ENCODE measurements at regions not wholly inside any gene's neighbourhood (a gene's known extent, or its start where the extent isn't known, plus 50 kb on each side); places are given as distances from the start of the nearest gene placed in this dataset.

DNA sequence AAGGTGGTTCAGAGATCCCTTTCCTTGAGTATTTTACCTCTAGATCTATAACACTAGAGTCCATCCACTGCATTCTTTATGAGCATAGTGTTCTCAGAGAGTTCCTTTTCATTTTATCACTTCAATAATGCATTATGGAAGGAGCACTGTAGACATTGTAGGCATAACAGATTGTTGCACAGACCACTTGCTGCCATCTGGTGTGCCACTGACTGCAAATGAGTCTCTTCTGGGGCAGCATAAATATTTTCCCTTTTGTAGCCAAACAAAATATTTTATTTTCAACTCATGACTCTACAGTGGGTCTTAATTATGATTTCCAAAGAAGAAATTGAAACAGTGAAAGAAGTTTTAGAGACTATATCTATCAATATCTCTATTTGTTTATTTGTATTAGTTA lies 290.4 kb downstream of the OLFM3 start:
- Histone ChIP-seq H3K9ac (ENCODE audit: insufficient read depth, low read depth, low read length) (no peak overlapping the region), H3K27me3 (ENCODE audit: control insufficient read depth in 1 of 2, insufficient read depth in 2 of 2, low read length in 2 of 2) (no peaks in the 10 kb centered on the region), H3K27ac (ENCODE audit: extremely low read length, insufficient read depth, low read length) (no peak overlapping the region), H4K20me1 (ENCODE audit: insufficient read depth, low read length) (no peaks in the 10 kb centered on the region), H3K79me2 (ENCODE audit: insufficient read depth, low read length) (no peaks in the 10 kb centered on the region), H3K36me3 (replicated peaks in 1 of 2; ENCODE audit: control insufficient read depth in 1 of 2, insufficient read depth in 2 of 2, low read length in 2 of 2) (no peaks in the 10 kb centered on the region), H3K9me3 (ENCODE audit: low read length) (no peaks in the 10 kb centered on the region), H3K4me1 (ENCODE audit: insufficient read depth, low read length) (no peaks in the 10 kb centered on the region), H3K4me2 (ENCODE audit: low read depth, low read length) (no peak overlapping the region), H3K4me3 (replicated peaks in 1 of 3; ENCODE audit: insufficient read depth in 1 of 3, low read depth in 2 of 3, low read length in 3 of 3) (no peak overlapping the region), H2AFZ (ENCODE audit: low read length) (no peak overlapping the region)
- TF ChIP-seq JDP2 (CRISPR knock-in tag; IDR thresholded peaks at IDR 0.05; ENCODE audit: borderline replicate concordance), result no peak
- TF ChIP-seq, protein P1, sequence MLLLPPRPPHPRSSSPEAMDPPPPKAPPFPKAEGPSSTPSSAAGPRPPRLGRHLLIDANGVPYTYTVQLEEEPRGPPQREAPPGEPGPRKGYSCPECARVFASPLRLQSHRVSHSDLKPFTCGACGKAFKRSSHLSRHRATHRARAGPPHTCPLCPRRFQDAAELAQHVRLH (CRISPR knock-in tag; IDR thresholded peaks at IDR 0.05; ENCODE audit: borderline replicate concordance, low read depth), result no peak
- DNase-seq (ENCODE audit: low spot score), result no peak
- POLR2A ChIA-PET, result no interaction called here
- FAIRE-seq, result no peak
- no peak for ATAC-seq
- in situ Hi-C loops (cut with HindIII; ENCODE audit: extremely low pct_ligation_motif_present, low pct_unique_long_range_greater_than_20kb) (no loop called here), intact Hi-C loops (cut with micrococcal nuclease; ENCODE audit: unreplicated experiment) (no loop called here)
- CTCF ChIA-PET (ENCODE audit: low intra/inter-chr PET ratio, low total read pairs), result no interaction called here
- BruUV-seq (replicated peaks), result no TSS peak

DNA sequence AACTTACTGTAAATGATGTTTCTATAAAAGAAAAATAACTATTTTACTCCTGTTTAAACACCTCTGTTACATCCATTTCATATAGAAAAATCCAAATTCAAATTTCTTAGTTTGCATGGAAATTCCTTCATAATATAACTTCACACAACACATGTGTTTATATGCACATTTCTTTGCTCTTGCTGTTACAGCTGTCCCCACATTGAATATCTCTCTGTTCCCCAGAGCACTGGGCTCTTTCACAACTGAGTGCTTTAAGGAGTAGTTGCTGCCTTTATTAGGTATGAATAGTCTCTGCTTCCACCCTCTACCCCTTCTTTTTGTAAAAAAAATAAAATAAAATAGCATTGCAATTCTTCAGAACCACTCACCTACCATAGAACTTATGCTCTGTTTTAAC lies 287.0 kb downstream of the OLFM3 start:
- Histone ChIP-seq H3K4me3 (replicated peaks in 1 of 3; ENCODE audit: insufficient read depth in 1 of 3, low read depth in 2 of 3, low read length in 3 of 3) (no peak overlapping the region), H3K27ac (ENCODE audit: extremely low read length, insufficient read depth, low read length) (no peak overlapping the region), H3K79me2 (ENCODE audit: insufficient read depth, low read length) (no peaks in the 10 kb centered on the region), H3K9me3 (ENCODE audit: low read length) (no peaks in the 10 kb centered on the region), H3K36me3 (replicated peaks in 1 of 2; ENCODE audit: control insufficient read depth in 1 of 2, insufficient read depth in 2 of 2, low read length in 2 of 2) (no peaks in the 10 kb centered on the region), H3K4me2 (ENCODE audit: low read depth, low read length) (no peak overlapping the region), H2AFZ (ENCODE audit: low read length) (no peak overlapping the region), H3K9ac (ENCODE audit: insufficient read depth, low read depth, low read length) (no peak overlapping the region), H3K4me1 (ENCODE audit: insufficient read depth, low read length) (no peaks in the 10 kb centered on the region), H3K27me3 (ENCODE audit: control insufficient read depth in 1 of 2, insufficient read depth in 2 of 2, low read length in 2 of 2) (no peaks in the 10 kb centered on the region), H4K20me1 (ENCODE audit: insufficient read depth, low read length) (no peaks in the 10 kb centered on the region)
- in situ Hi-C loops (cut with HindIII; ENCODE audit: extremely low pct_ligation_motif_present, low pct_unique_long_range_greater_than_20kb) (no loop called here), intact Hi-C loops (cut with micrococcal nuclease; ENCODE audit: unreplicated experiment) (no loop called here)
- CTCF ChIA-PET (ENCODE audit: low intra/inter-chr PET ratio, low total read pairs), result no interaction called here
- POLR2A ChIA-PET, result no interaction called here
- ATAC-seq, result no peak
- DNase-seq (ENCODE audit: low spot score), result no peak
- no peak for FAIRE-seq
- no TSS peak for BruUV-seq (replicated peaks)
- no peak for TF ChIP-seq WIZ (CRISPR knock-in tag; IDR thresholded peaks at IDR 0.05)
- TF ChIP-seq ZNF572 (CRISPR knock-in tag; IDR thresholded peaks at IDR 0.05), result no peak
- TF ChIP-seq, protein P2, sequence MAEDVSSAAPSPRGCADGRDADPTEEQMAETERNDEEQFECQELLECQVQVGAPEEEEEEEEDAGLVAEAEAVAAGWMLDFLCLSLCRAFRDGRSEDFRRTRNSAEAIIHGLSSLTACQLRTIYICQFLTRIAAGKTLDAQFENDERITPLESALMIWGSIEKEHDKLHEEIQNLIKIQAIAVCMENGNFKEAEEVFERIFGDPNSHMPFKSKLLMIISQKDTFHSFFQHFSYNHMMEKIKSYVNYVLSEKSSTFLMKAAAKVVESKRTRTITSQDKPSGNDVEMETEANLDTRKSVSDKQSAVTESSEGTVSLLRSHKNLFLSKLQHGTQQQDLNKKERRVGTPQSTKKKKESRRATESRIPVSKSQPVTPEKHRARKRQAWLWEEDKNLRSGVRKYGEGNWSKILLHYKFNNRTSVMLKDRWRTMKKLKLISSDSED (CRISPR knock-in tag; IDR thresholded peaks at IDR 0.05), result no peak
- TF ChIP-seq ZNF790 (CRISPR knock-in tag; IDR thresholded peaks at IDR 0.05; ENCODE audit: borderline replicate concordance), result no peak
- TF ChIP-seq ZFP1 (CRISPR knock-in tag; IDR thresholded peaks at IDR 0.05), result no peak
- TF ChIP-seq CEBPG (CRISPR knock-in tag; IDR thresholded peaks at IDR 0.05), result no peak
- TF ChIP-seq JARID2 (CRISPR knock-in tag; IDR thresholded peaks at IDR 0.05; ENCODE audit: insufficient replicate concordance), result no peak
- TF ChIP-seq, protein P3, sequence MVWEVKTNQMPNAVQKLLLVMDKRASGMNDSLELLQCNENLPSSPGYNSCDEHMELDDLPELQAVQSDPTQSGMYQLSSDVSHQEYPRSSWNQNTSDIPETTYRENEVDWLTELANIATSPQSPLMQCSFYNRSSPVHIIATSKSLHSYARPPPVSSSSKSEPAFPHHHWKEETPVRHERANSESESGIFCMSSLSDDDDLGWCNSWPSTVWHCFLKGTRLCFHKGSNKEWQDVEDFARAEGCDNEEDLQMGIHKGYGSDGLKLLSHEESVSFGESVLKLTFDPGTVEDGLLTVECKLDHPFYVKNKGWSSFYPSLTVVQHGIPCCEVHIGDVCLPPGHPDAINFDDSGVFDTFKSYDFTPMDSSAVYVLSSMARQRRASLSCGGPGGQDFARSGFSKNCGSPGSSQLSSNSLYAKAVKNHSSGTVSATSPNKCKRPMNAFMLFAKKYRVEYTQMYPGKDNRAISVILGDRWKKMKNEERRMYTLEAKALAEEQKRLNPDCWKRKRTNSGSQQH (CRISPR knock-in tag; IDR thresholded peaks at IDR 0.05; ENCODE audit: low read depth), result no peak
- no peak for TF ChIP-seq ZFP36L2 (CRISPR knock-in tag; IDR thresholded peaks at IDR 0.05)
- TF ChIP-seq ZNF773 (CRISPR knock-in tag; IDR thresholded peaks at IDR 0.05; ENCODE audit: borderline replicate concordance), result no peak
- TF ChIP-seq RARG (CRISPR knock-in tag; IDR thresholded peaks at IDR 0.05; ENCODE audit: low read depth), result no peak

All from HepG2 (cell line).